ENCODE measurements at regions not wholly inside any gene's neighbourhood (a gene's known extent, or its start where the extent isn't known, plus 50 kb on each side); places are given as distances from the start of the nearest gene placed in this dataset.

GRCh38 chr22:47408409-47408808 lies 646.0 kb downstream of the TBC1D22A start:
- H3K9me2 ChIP-seq (ENCODE audit: insufficient read depth) = no peaks in the 10 kb centered on the region
- no peaks in the 10 kb centered on the region for H4K20me1 ChIP-seq (ENCODE audit: insufficient read depth)
- intact Hi-C loops (cut with micrococcal nuclease) = no loop called here
- H3K27me3 ChIP-seq (ENCODE audit: insufficient read depth, low read length) = peaks cover 30% of the 10 kb centered on the region
- H3K27ac ChIP-seq (ENCODE audit: low read depth, low read length) = no peak overlapping the region
- RAD21 ChIA-PET (ENCODE audit: low non-redundant PET in 1 of 2, low total read pairs in 2 of 2, uncharacterized antibody in 2 of 2, unreplicated experiment in 2 of 2) = no interaction called here
- DNase-seq (ENCODE audit: low read depth, low spot score) = no peak
- BruUV-seq (replicated peaks) = no TSS peak
- TF ChIP-seq YY1 (IDR thresholded peaks at IDR 0.05; ENCODE audit: extremely low read depth, insufficient replicate concordance, low read depth, low read length) (no peak), ELF1 (IDR thresholded peaks at IDR 0.05; ENCODE audit: borderline replicate concordance, low read depth) (no peak), POLR2AphosphoS5 (IDR thresholded peaks at IDR 0.05; ENCODE audit: low read depth, low read length) (no peak), RAD21 (IDR thresholded peaks at IDR 0.05; ENCODE audit: low read depth) (peak; percentile 33; the same call in 1 of the 2 replicates)
- no peaks in the 10 kb centered on the region for H3K4me1 ChIP-seq (ENCODE audit: control insufficient read depth in 1 of 2, insufficient read depth in 2 of 2, low read length in 2 of 2)
- CTCF ChIA-PET = no interaction called here
- H2AFZ ChIP-seq (ENCODE audit: low read depth, low read length, poor library complexity, severe bottlenecking) = no peak overlapping the region
- H3K79me2 ChIP-seq (ENCODE audit: insufficient read depth, low read length) = no peaks in the 10 kb centered on the region
- ATAC-seq = peak; percentile 38; the same call in 1 of the 2 replicates
- H3K9ac ChIP-seq (ENCODE audit: low read length) = no peak overlapping the region
- POLR2A ChIA-PET = no interaction called here
- H3K36me3 ChIP-seq (ENCODE audit: control insufficient read depth in 1 of 2, insufficient read depth in 2 of 2, low read length in 2 of 2) = no peaks in the 10 kb centered on the region
- no peak overlapping the region for H3K4me3 ChIP-seq (replicated peaks in 1 of 2; ENCODE audit: low read depth in 1 of 2, low read length in 2 of 2)
- no peak overlapping the region for H3K4me2 ChIP-seq (ENCODE audit: low read length)
- H3K9me3 ChIP-seq (ENCODE audit: control insufficient read depth in 1 of 2, insufficient read depth in 1 of 2, low read depth in 1 of 2, low read length in 2 of 2) = no peaks in the 10 kb centered on the region

GRCh38 chr22:47407461-47408025 lies 645.1 kb downstream of the TBC1D22A start:
- DNase-seq (ENCODE audit: low read depth, low spot score) = no peak
- ChIA-PET CTCF (no interaction called here), RAD21 (ENCODE audit: low non-redundant PET in 1 of 2, low total read pairs in 2 of 2, uncharacterized antibody in 2 of 2, unreplicated experiment in 2 of 2) (no interaction called here), POLR2A (no interaction called here)
- intact Hi-C loops (cut with micrococcal nuclease) = no loop called here
- Histone ChIP-seq H3K9ac (ENCODE audit: low read length) (no peak overlapping the region), H3K79me2 (ENCODE audit: insufficient read depth, low read length) (no peaks in the 10 kb centered on the region), H3K9me3 (ENCODE audit: control insufficient read depth in 1 of 2, insufficient read depth in 1 of 2, low read depth in 1 of 2, low read length in 2 of 2) (no peaks in the 10 kb centered on the region), H4K20me1 (ENCODE audit: insufficient read depth) (no peaks in the 10 kb centered on the region), H3K36me3 (ENCODE audit: control insufficient read depth in 1 of 2, insufficient read depth in 2 of 2, low read length in 2 of 2) (no peaks in the 10 kb centered on the region), H3K4me2 (ENCODE audit: low read length) (no peak overlapping the region), H2AFZ (ENCODE audit: low read depth, low read length, poor library complexity, severe bottlenecking) (no peak overlapping the region), H3K4me1 (ENCODE audit: control insufficient read depth in 1 of 2, insufficient read depth in 2 of 2, low read length in 2 of 2) (no peaks in the 10 kb centered on the region), H3K27me3 (ENCODE audit: insufficient read depth, low read length) (peaks cover 22% of the 10 kb centered on the region), H3K27ac (ENCODE audit: low read depth, low read length) (no peak overlapping the region), H3K4me3 (replicated peaks in 1 of 2; ENCODE audit: low read depth in 1 of 2, low read length in 2 of 2) (no peak overlapping the region), H3K9me2 (ENCODE audit: insufficient read depth) (no peaks in the 10 kb centered on the region)
- ATAC-seq = no peak
- no peak for TF ChIP-seq ZBTB33 (IDR thresholded peaks at IDR 0.05; ENCODE audit: extremely low read depth, insufficient replicate concordance, low read length)
- no peak for TF ChIP-seq JUND (IDR thresholded peaks at IDR 0.05)
- TF ChIP-seq EZH2 (IDR thresholded peaks at IDR 0.05) = no peak
- no peak for TF ChIP-seq POLR2AphosphoS5 (IDR thresholded peaks at IDR 0.05; ENCODE audit: low read depth, low read length)
- no peak for TF ChIP-seq ELF1 (IDR thresholded peaks at IDR 0.05; ENCODE audit: borderline replicate concordance, low read depth)
- no peak for TF ChIP-seq CEBPB (IDR thresholded peaks at IDR 0.05; ENCODE audit: low read depth)
- TF ChIP-seq EZH2phosphoT487 (IDR thresholded peaks at IDR 0.05; ENCODE audit: borderline replicate concordance) = no peak
- no peak for TF ChIP-seq RAD21 (IDR thresholded peaks at IDR 0.05; ENCODE audit: low read depth)
- no peak for TF ChIP-seq TCF7L2 (IDR thresholded peaks at IDR 0.05; ENCODE audit: borderline replicate concordance, extremely low read depth, insufficient read depth, insufficient read length)
- no peak for TF ChIP-seq MAX (IDR thresholded peaks at IDR 0.05)
- TF ChIP-seq CBX3 (IDR thresholded peaks at IDR 0.05; ENCODE audit: low read depth) = no peak
- no TSS peak for BruUV-seq (replicated peaks)
